GM19023 (cell line): ENCODE measurements at regions not wholly inside any gene's neighbourhood (a gene's known extent, or its start where the extent isn't known, plus 50 kb on each side); places are given as distances from the start of the nearest gene placed in this dataset.
"Not testable (repeated sequence)": the region's sequence is repeated elsewhere in the genome, so short reads cannot be mapped to it uniquely, and the experiment has no call there.

ENCODE experiments used
- ATAC-seq: cut with Tn5 transposase; IDR thresholded peaks from one replicate; pipeline ENCODE4 v1.9.1; 2021; ENCODE audit warnings: mild to moderate bottlenecking, moderate library complexity; ENCODE audit not compliant: unreplicated experiment

GRCh38 chr14:106642971-106643370 lies 1116.6 kb downstream of the TMEM121 start:
- not testable (repeated sequence) for ATAC-seq

GRCh38 chr14:106648874-106649273 lies 1122.5 kb downstream of the TMEM121 start:
- ATAC-seq = not testable (repeated sequence)

GRCh38 chr14:106651016-106651415 lies 1124.6 kb downstream of the TMEM121 start:
- no peak for ATAC-seq

GRCh38 chr14:106652494-106652893 lies 1126.1 kb downstream of the TMEM121 start:
- no peak for ATAC-seq

GRCh38 chr14:106657460-106657859 lies 1131.1 kb downstream of the TMEM121 start:
- ATAC-seq = no peak

- not testable (repeated sequence) for ATAC-seq
Observed at GRCh38 chr14:106658066-106658860, 1131.9 kb downstream of the TMEM121 start.

- ATAC-seq = not testable (repeated sequence)
Observed at GRCh38 chr14:106661561-106661960, 1135.2 kb downstream of the TMEM121 start.

- ATAC-seq = no peak
Observed at GRCh38 chr14:106662936-106663550, 1136.7 kb downstream of the TMEM121 start.

GRCh38 chr14:106663805-106664410 lies 1137.5 kb downstream of the TMEM121 start:
- ATAC-seq = not testable (repeated sequence)

- ATAC-seq = no peak
Observed at GRCh38 chr14:106665814-106666213, 1139.4 kb downstream of the TMEM121 start.

- no peak for ATAC-seq
Observed at GRCh38 chr14:106666341-106666740, 1140.0 kb downstream of the TMEM121 start.

GRCh38 chr14:106670011-106670410 lies 1143.6 kb downstream of the TMEM121 start:
- no peak for ATAC-seq

GRCh38 chr14:106674093-106674492 lies 1147.7 kb downstream of the TMEM121 start:
- ATAC-seq = not testable (repeated sequence)

- ATAC-seq = not testable (repeated sequence)
Observed at GRCh38 chr14:106674509-106675125, 1148.2 kb downstream of the TMEM121 start.

GRCh38 chr14:106675716-106676115 lies 1149.3 kb downstream of the TMEM121 start:
- not testable (repeated sequence) for ATAC-seq

- ATAC-seq = no peak
Observed at GRCh38 chr14:106679776-106680175, 1153.4 kb downstream of the TMEM121 start.

GRCh38 chr14:106681161-106681560 lies 1154.8 kb downstream of the TMEM121 start:
- ATAC-seq = no peak

- ATAC-seq = no peak
Observed at GRCh38 chr14:106681568-106681967, 1155.2 kb downstream of the TMEM121 start.

GRCh38 chr14:106683631-106684030 lies 1157.2 kb downstream of the TMEM121 start:
- ATAC-seq = no peak

- no peak for ATAC-seq
Observed at GRCh38 chr14:106686533-106686932, 1160.2 kb downstream of the TMEM121 start.

- no peak for ATAC-seq
Observed at GRCh38 chr14:106690333-106690891, 1164.0 kb downstream of the TMEM121 start.
